ENCODE measurements at regions not wholly inside any gene's neighbourhood (a gene's known extent, or its start where the extent isn't known, plus 50 kb on each side); places are given as distances from the start of the nearest gene placed in this dataset.

- Histone ChIP-seq H3K4me3 (IDR thresholded peaks at IDR 0.05; ENCODE audit: insufficient read depth, low read depth, low read length) (no peak overlapping the region), H3K36me3 (ENCODE audit: insufficient read depth) (no peaks in the 10 kb centered on the region), H4K20me1 (ENCODE audit: insufficient read depth) (no peaks in the 10 kb centered on the region), H3K4me1 (ENCODE audit: low read depth, poor library complexity, severe bottlenecking) (no peaks in the 10 kb centered on the region), H3K27ac (no peak overlapping the region), H3K27me3 (ENCODE audit: insufficient read depth, low read depth) (no peaks in the 10 kb centered on the region), H2AFZ (ENCODE audit: low read depth) (no peak overlapping the region), H3K79me2 (ENCODE audit: insufficient read depth, low read depth) (no peaks in the 10 kb centered on the region), H3K4me2 (no peak overlapping the region), H3K9ac (no peak overlapping the region)
- TF ChIP-seq CTCF (conservative IDR thresholded peaks at IDR 0.05; ENCODE audit: low read depth, low read length) = no peak
These were observed 640.0 kb downstream of the IPMK start for GRCh38 chr10:57627642-57628178.

- no peak overlapping the region for H2AFZ ChIP-seq (ENCODE audit: low read depth)
- H4K20me1 ChIP-seq (ENCODE audit: insufficient read depth) = no peaks in the 10 kb centered on the region
- no peak overlapping the region for H3K9ac ChIP-seq
- no peaks in the 10 kb centered on the region for H3K27me3 ChIP-seq (ENCODE audit: insufficient read depth, low read depth)
- no peak overlapping the region for H3K27ac ChIP-seq
- no peak overlapping the region for H3K4me2 ChIP-seq
- no peak for TF ChIP-seq CTCF (conservative IDR thresholded peaks at IDR 0.05; ENCODE audit: low read depth, low read length)
- no peaks in the 10 kb centered on the region for H3K79me2 ChIP-seq (ENCODE audit: insufficient read depth, low read depth)
- H3K36me3 ChIP-seq (ENCODE audit: insufficient read depth) = no peaks in the 10 kb centered on the region
- H3K4me3 ChIP-seq (IDR thresholded peaks at IDR 0.05; ENCODE audit: insufficient read depth, low read depth, low read length) = no peak overlapping the region
- H3K4me1 ChIP-seq (ENCODE audit: low read depth, poor library complexity, severe bottlenecking) = no peaks in the 10 kb centered on the region
These were observed 642.7 kb downstream of the IPMK start for GRCh38 chr10:57624856-57625592.

GRCh38 chr10:57624066-57624465, 643.6 kb downstream of the IPMK start:
- H2AFZ ChIP-seq (ENCODE audit: low read depth) = no peak overlapping the region
- no peaks in the 10 kb centered on the region for H3K79me2 ChIP-seq (ENCODE audit: insufficient read depth, low read depth)
- H4K20me1 ChIP-seq (ENCODE audit: insufficient read depth) = no peaks in the 10 kb centered on the region
- no peak overlapping the region for H3K4me3 ChIP-seq (IDR thresholded peaks at IDR 0.05; ENCODE audit: insufficient read depth, low read depth, low read length)
- no peak overlapping the region for H3K4me2 ChIP-seq
- H3K9ac ChIP-seq = no peak overlapping the region
- no peaks in the 10 kb centered on the region for H3K4me1 ChIP-seq (ENCODE audit: low read depth, poor library complexity, severe bottlenecking)
- TF ChIP-seq CTCF (conservative IDR thresholded peaks at IDR 0.05; ENCODE audit: low read depth, low read length) = no peak
- H3K27ac ChIP-seq = no peak overlapping the region
- H3K36me3 ChIP-seq (ENCODE audit: insufficient read depth) = no peaks in the 10 kb centered on the region
- no peaks in the 10 kb centered on the region for H3K27me3 ChIP-seq (ENCODE audit: insufficient read depth, low read depth)

- Histone ChIP-seq H3K9ac (no peak overlapping the region), H3K4me2 (no peak overlapping the region), H3K79me2 (ENCODE audit: insufficient read depth, low read depth) (no peaks in the 10 kb centered on the region), H3K36me3 (ENCODE audit: insufficient read depth) (no peaks in the 10 kb centered on the region), H2AFZ (ENCODE audit: low read depth) (no peak overlapping the region), H4K20me1 (ENCODE audit: insufficient read depth) (no peaks in the 10 kb centered on the region), H3K27ac (no peak overlapping the region), H3K27me3 (ENCODE audit: insufficient read depth, low read depth) (no peaks in the 10 kb centered on the region), H3K4me3 (IDR thresholded peaks at IDR 0.05; ENCODE audit: insufficient read depth, low read depth, low read length) (no peak overlapping the region), H3K4me1 (ENCODE audit: low read depth, poor library complexity, severe bottlenecking) (no peaks in the 10 kb centered on the region)
- no peak for TF ChIP-seq CTCF (conservative IDR thresholded peaks at IDR 0.05; ENCODE audit: low read depth, low read length)
These were observed 646.2 kb downstream of the IPMK start for GRCh38 chr10:57621466-57621865.

All from KMS-11 (cell line).